Neuron (in vitro differentiated cells): ENCODE measurements at regions not wholly inside any gene's neighbourhood (a gene's known extent, or its start where the extent isn't known, plus 50 kb on each side); places are given as distances from the start of the nearest gene placed in this dataset.

Source experiments
- H2AFZ ChIP-seq: one replicate; pipeline ENCODE4 v1.6.1; 2013; ENCODE audit warnings: low read depth, mild to moderate bottlenecking, inconsistent platforms, low read length, moderate library complexity
- H3K27me3 ChIP-seq: one replicate; pipeline ENCODE4 v1.6.1; 2013; ENCODE audit warnings: low read length; ENCODE audit not compliant: insufficient read depth
- H3K36me3 ChIP-seq: one replicate; pipeline ENCODE4 v1.6.1; 2013; ENCODE audit warnings: low read length; ENCODE audit not compliant: insufficient read depth
- H3K4me1 ChIP-seq: one replicate; pipeline ENCODE4 v1.6.1; 2013; ENCODE audit warnings: low read length; ENCODE audit not compliant: insufficient read depth
- H3K4me3 ChIP-seq: 2 replicates; pipeline ENCODE4 v1.5.1; 2013; ENCODE audit warnings: mild to moderate bottlenecking, low read length, moderate library complexity
- H3K9me3 ChIP-seq: one replicate; pipeline ENCODE4 v1.6.1; 2013; ENCODE audit warnings: low read length

DNA sequence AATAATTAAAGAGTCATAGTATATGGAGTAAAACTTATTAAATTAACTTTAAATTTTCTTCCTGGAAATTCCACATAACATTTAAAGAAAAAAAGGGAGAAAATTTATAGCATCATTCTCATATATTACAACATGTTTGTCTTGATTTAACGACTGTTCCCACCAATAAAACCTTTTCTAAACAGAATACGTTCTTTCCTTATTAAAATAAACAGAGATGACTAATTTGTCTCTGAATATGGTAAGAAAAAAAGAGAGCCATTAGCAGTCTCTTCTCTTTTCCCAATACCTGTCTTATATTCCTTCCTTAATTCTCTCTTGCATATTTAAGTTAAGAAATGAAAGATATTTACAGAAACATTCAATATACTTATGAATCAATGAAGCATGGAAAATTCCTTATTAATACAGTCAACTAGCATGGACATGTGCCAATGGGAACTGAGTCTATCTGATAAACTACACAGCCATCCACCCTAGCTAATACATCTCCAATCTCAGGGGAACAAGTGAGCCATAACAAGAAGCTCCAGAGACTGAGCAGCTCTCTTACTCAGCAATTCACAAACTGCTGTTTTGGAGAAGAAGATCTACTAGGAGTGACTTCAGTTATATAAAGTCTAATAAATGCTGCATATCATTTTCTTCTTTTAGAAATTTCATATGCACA lies 347.1 kb upstream of the MANEA start:
- Histone ChIP-seq H3K36me3 (no peaks in the 10 kb centered on the region), H3K4me3 (no peak overlapping the region), H2AFZ (no peak overlapping the region), H3K4me1 (peaks cover 7% of the 10 kb centered on the region), H3K27me3 (no peaks in the 10 kb centered on the region), H3K9me3 (no peaks in the 10 kb centered on the region)

- Histone ChIP-seq H3K9me3 (no peaks in the 10 kb centered on the region), H3K4me3 (no peak overlapping the region), H2AFZ (no peak overlapping the region), H3K4me1 (peaks cover 7% of the 10 kb centered on the region), H3K36me3 (no peaks in the 10 kb centered on the region), H3K27me3 (no peaks in the 10 kb centered on the region)
Observed at GRCh38 chr6:95231416-95231815, 345.9 kb upstream of the MANEA start.

DNA sequence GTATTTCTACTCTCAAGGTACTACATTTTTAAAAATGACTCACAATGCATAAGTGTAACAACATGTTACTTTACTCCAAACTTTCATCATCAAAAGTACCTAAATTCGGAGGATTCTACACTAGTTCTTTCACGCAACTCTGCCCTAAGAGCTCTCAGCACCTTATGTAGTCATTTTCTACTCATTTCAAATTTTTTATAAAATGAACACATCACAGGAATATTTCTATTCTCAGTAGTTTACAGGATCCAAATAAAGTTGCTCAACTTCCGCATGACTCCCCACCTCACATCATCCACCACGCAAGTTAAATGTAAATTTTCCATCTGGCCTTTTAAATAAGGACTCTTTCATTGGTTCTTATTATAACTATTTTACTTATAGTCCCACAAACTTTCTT lies 344.9 kb upstream of the MANEA start:
- no peaks in the 10 kb centered on the region for H3K27me3 ChIP-seq
- H3K9me3 ChIP-seq = no peaks in the 10 kb centered on the region
- no peaks in the 10 kb centered on the region for H3K36me3 ChIP-seq
- peaks cover 7% of the 10 kb centered on the region for H3K4me1 ChIP-seq
- H3K4me3 ChIP-seq = no peak overlapping the region
- no peak overlapping the region for H2AFZ ChIP-seq

DNA sequence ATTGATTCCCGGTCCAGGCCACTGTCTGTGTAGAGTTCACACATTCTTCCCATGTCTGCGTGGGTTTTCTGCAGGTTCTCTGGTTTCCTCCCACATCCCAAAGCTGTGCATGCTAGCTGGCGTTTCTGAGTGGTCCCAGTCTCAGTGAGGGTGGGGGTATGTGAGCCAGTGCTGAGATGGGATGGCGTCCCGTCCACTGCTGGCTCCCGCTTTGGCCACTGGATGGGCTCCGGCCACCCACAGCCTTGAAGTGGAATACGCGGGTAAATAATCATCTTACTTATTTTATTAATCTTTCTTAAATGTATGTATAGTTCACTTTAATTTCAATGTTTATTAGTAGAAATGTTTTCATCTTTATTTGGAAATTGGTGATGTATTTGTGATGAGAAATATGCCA lies 343.5 kb upstream of the MANEA start:
- H2AFZ ChIP-seq = no peak overlapping the region
- no peaks in the 10 kb centered on the region for H3K27me3 ChIP-seq
- no peak overlapping the region for H3K4me3 ChIP-seq
- H3K4me1 ChIP-seq = peaks cover under 1% of the 10 kb centered on the region
- H3K9me3 ChIP-seq = no peaks in the 10 kb centered on the region
- H3K36me3 ChIP-seq = no peaks in the 10 kb centered on the region

DNA sequence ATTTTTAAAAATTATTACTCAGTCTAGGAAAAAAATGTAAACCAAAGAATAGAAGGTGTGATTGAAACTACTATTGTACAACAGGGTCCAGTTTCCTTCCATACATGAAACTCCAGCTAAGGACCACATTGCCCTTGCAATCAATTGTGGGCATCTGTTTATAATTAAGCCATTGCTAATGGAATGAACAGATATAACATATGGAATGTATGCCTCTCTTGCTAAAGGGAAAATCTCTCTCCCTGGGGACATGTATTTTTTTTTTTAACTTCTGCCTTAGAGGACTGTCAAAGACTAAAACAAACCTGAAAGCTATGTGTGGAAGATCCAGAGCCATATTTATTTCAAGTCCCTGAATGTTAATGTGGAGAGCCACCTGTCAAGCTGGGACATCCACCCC lies 336.8 kb upstream of the MANEA start:
- Histone ChIP-seq H3K9me3 (no peaks in the 10 kb centered on the region), H3K36me3 (no peaks in the 10 kb centered on the region), H3K4me3 (no peak overlapping the region), H3K4me1 (no peaks in the 10 kb centered on the region), H3K27me3 (no peaks in the 10 kb centered on the region), H2AFZ (no peak overlapping the region)

DNA sequence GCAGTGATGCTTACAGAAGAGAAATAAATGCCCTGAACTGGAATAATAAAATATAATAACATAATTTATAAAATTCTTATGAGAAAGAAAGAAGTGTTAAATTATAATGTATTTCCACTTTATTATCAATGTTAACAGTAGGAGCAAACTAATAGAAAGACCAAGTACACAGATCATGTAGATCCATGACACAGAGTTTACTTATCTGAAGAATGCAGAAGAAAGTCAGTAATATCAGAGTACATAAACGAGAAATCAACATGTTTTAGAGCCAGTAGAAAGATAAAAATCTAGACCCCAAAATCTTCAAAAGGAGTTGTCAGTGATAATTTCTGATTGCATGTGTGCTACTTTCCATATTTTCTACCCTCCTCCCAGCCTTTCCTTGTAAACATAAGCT lies 334.8 kb upstream of the MANEA start:
- peaks cover under 1% of the 10 kb centered on the region for H3K4me1 ChIP-seq
- H3K36me3 ChIP-seq = no peaks in the 10 kb centered on the region
- H3K9me3 ChIP-seq = no peaks in the 10 kb centered on the region
- H2AFZ ChIP-seq = no peak overlapping the region
- no peaks in the 10 kb centered on the region for H3K27me3 ChIP-seq
- H3K4me3 ChIP-seq = no peak overlapping the region

DNA sequence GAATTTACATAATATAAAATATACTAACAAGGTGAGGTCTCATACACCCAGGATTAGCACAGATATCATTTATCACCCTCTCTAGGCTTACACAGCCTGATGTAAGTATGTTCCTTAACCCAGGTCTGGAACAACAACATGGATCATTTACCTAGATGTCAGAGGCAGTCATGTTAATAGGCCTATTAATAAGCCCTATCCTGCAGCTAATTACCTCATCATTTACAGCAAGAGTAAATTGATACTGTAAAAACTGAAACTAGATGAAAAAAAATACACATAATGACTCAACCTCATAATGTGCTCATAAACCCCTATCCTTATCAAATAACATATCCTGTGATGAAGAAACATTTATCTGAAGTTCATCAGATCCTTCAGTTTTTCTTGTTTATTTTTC lies 334.3 kb upstream of the MANEA start:
- Histone ChIP-seq H3K4me1 (peaks cover 5% of the 10 kb centered on the region), H3K27me3 (no peaks in the 10 kb centered on the region), H3K36me3 (no peaks in the 10 kb centered on the region), H2AFZ (no peak overlapping the region), H3K9me3 (no peaks in the 10 kb centered on the region), H3K4me3 (no peak overlapping the region)

- Histone ChIP-seq H2AFZ (no peak overlapping the region), H3K27me3 (no peaks in the 10 kb centered on the region), H3K36me3 (no peaks in the 10 kb centered on the region), H3K9me3 (no peaks in the 10 kb centered on the region), H3K4me3 (no peak overlapping the region), H3K4me1 (peaks cover 7% of the 10 kb centered on the region)
Observed at GRCh38 chr6:95244751-95245150, 332.6 kb upstream of the MANEA start.

DNA sequence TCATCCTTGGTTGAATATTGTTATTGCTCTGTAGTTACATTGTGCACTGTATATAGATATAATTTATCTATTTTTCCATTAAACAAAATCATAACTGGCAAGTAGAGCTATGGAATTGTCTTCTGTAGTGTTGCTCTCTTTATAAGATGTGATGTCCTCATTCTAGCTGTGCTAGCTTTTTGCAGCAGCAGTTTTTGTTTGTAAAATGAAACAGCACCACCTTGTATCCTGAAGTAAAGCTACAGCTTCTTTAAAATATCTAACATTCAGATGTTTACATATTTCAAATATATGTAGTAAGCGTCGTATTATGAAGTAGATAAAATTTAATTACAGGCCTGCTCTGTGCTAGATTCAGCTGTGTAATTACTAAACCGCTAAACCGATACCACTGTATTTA lies 328.8 kb upstream of the MANEA start:
- Histone ChIP-seq H2AFZ (no peak overlapping the region), H3K4me1 (peaks cover 7% of the 10 kb centered on the region), H3K27me3 (no peaks in the 10 kb centered on the region), H3K36me3 (no peaks in the 10 kb centered on the region), H3K9me3 (no peaks in the 10 kb centered on the region), H3K4me3 (no peak overlapping the region)

DNA sequence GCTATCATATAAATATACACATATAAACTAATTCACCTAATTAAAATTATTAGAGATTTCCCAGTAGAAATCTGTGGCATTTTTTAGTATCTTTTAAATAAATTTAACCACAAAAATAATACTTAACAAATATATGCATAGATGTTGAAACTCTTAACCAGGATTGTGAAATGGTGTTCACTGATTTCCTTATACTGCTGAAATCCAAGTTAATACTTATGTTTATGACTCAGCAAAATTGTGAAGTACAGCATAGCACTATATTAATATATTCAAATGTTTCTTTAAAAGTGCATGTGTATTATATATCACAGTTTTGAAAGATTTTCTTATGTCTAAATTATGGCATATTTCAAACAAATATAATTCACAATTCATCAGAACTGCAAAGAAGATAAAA lies 328.2 kb upstream of the MANEA start:
- no peaks in the 10 kb centered on the region for H3K9me3 ChIP-seq
- no peak overlapping the region for H3K4me3 ChIP-seq
- no peak overlapping the region for H2AFZ ChIP-seq
- no peaks in the 10 kb centered on the region for H3K27me3 ChIP-seq
- H3K4me1 ChIP-seq = peaks cover 7% of the 10 kb centered on the region
- H3K36me3 ChIP-seq = no peaks in the 10 kb centered on the region

GRCh38 chr6:95249661-95250060 lies 327.7 kb upstream of the MANEA start:
- peaks cover 7% of the 10 kb centered on the region for H3K4me1 ChIP-seq
- no peak overlapping the region for H2AFZ ChIP-seq
- H3K27me3 ChIP-seq = no peaks in the 10 kb centered on the region
- no peaks in the 10 kb centered on the region for H3K36me3 ChIP-seq
- no peaks in the 10 kb centered on the region for H3K9me3 ChIP-seq
- H3K4me3 ChIP-seq = no peak overlapping the region

- H3K4me3 ChIP-seq = no peak overlapping the region
- H3K27me3 ChIP-seq = no peaks in the 10 kb centered on the region
- H3K36me3 ChIP-seq = no peaks in the 10 kb centered on the region
- H3K9me3 ChIP-seq = peaks cover 3% of the 10 kb centered on the region
- no peak overlapping the region for H2AFZ ChIP-seq
- H3K4me1 ChIP-seq = no peaks in the 10 kb centered on the region
Observed at GRCh38 chr6:95263840-95264239, 313.5 kb upstream of the MANEA start.

DNA sequence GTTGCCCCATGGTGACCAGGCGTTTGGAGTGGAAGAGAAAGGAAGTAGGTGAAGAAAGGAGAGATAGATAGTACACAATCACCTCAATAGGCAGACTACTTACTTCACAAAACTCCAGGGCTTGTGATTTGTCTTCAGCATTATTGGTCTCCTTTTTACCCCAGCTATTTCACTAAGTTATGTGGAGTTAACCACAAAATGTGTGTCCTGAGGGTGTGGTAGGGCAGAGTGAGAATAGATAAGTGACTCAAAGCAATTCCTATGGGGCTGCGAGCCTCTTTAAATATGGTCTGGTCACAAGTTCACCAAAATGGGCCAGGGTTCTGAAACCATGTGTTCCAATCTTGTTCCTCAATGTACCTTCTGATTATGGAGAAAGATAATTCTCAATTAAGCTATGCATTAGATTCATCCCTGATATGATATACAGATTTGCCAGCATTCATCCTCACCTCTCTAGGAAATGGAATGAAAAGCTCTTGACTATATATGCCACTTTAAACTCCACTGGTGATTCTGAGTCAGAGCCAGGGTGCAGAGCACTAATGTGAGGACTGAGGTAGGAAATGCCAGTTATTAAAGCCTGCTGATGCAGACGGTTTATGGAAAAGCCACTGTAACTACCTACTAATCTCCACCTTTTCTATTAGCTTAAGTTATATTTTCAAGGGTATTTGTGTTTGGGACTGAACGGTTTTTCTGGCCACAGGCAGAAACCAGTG lies 310.6 kb upstream of the MANEA start:
- no peaks in the 10 kb centered on the region for H3K27me3 ChIP-seq

More for the DNA sequence above, 310.6 kb upstream of the MANEA start:
- no peak overlapping the region for H2AFZ ChIP-seq
- no peak overlapping the region for H3K4me3 ChIP-seq
- no peaks in the 10 kb centered on the region for H3K36me3 ChIP-seq
- peaks cover 3% of the 10 kb centered on the region for H3K9me3 ChIP-seq
- H3K4me1 ChIP-seq = no peaks in the 10 kb centered on the region
